Stimulated activated naive B cell treated with anti-CD40 and anti-IgM and Interleukin-4, amounts not matched to agents 10 μg/mL and 1 μg/mL and 100 μg/mL, for 72 hours (primary cell): ENCODE measurements at regions not wholly inside any gene's neighbourhood (a gene's known extent, or its start where the extent isn't known, plus 50 kb on each side); places are given as distances from the start of the nearest gene placed in this dataset.

ENCODE experiments used
- ATAC-seq, 2 donors: fragments of 150-1000 bp; cut with Tn5 transposase; replicated peaks; 2 replicates each; pipeline ENCODE4 v1.10.0; 2021; ENCODE audit warnings: moderate library complexity in 1 of 2
- DNase-seq: peaks from one replicate; pipeline ENCODE4 v3.0.0; 2021
- H3K27ac Mint-ChIP-seq: one replicate; pipeline ENCODE4 v1.8.0; 2022; ENCODE audit warnings: mild to moderate bottlenecking, mixed read lengths
- H3K27me3 Mint-ChIP-seq, 2 donors: one replicate each; pipeline ENCODE4 v1.8.0; 2022; ENCODE audit warnings: mixed read lengths in 2 of 2
- H3K36me3 Mint-ChIP-seq, 2 donors: one replicate each; pipeline ENCODE4 v1.8.0; 2022; ENCODE audit warnings: mixed read lengths in 2 of 2, mild to moderate bottlenecking in 1 of 2
- H3K4me1 Mint-ChIP-seq, 2 donors: one replicate each; pipeline ENCODE4 v1.8.0; 2022; ENCODE audit warnings: mixed read lengths in 2 of 2, mild to moderate bottlenecking in 1 of 2
- H3K4me3 Mint-ChIP-seq, 2 donors: one replicate each; pipeline ENCODE4 v1.8.0; 2022; ENCODE audit warnings: mild to moderate bottlenecking in 2 of 2, mixed read lengths in 2 of 2, moderate library complexity in 1 of 2
- H3K9me3 Mint-ChIP-seq, 2 donors: one replicate each; pipeline ENCODE4 v1.8.0; 2022; ENCODE audit warnings: mixed read lengths in 2 of 2, mild to moderate bottlenecking in 1 of 2

DNA sequence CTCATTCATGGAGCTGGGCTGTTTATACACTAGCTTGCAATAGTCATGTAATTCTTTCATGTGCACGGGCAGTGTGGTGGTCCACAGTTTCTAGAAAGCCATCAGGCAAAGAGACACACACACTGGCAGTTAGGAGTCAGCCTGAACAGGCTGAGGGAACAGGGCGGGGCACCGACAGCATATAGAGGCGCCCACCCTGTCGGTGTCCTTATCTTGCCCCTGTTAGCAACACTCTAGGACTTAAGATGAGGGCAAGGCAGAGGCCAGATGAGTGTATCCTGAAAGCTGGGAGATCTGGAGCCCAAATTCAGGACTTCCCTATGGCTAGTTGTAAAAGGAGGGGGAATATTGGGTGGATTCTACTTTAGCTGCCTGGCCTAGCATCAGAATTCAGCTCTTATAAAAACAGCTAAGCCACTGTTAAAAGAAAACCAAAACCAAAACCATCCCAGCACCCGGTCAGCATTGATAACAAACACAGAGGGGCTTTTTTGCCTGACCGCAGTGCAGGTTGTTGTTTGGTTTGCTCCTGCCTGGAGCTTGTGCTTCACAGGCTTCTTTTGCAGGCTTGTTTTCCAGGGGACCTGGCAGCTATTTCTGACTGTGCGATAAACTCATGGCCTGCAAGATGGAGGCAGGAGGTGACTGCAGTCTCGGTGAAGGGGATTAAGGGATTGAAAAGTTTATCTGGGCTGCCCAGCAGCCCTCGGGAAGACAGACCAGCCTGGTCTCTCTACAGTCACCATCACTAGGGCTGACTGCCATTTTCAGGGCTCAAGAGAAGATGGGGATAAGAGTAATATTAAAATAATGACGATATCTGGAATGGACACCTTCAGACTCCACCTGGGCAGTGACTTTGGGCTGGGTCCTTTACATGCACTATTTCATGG is 638.9 kb downstream of the MID1IP1 start:
- peaks cover 2 to 6% of the 10 kb centered on the region in 2 donors for H3K36me3 Mint-ChIP-seq
- ATAC-seq = peak; percentile 52 to 71

DNA sequence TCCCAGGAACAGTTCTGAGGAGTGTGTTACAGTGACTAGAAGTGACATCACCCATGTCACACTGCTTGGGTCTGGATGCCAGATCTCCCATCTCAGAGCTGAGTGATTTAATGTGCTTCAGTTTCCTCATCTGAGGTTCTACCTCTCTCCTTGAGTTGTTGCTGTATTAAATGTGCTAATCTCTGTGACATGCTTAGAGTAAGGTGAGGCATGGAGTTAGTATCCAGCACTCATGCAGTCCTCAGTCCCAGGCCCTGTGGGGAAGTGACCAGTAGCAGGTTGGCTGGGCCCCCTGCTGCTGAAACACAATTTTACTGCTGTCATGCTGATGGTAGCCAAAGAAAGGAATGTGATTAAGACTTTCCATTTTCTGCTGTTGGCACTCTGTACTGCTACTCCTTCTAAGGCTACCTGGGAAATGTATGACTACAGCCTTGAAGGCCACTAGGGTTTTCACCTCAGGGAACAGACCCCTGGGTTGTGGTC is 639.6 kb downstream of the MID1IP1 start:
- peak overlapping the region; percentile 96 for H3K27ac Mint-ChIP-seq

More for the DNA sequence above, 638.9 kb downstream of the MID1IP1 start:
- Mint-ChIP-seq H3K4me1 (peaks cover 30 to 73% of the 10 kb centered on the region in 2 donors), H3K27ac (peak overlapping the region; percentile 96), H3K27me3 (peaks cover 0 to 4% of the 10 kb centered on the region in 2 donors), H3K4me3 (peak overlapping the region; percentile 43 to 61), H3K9me3 (peaks cover 2 to 6% of the 10 kb centered on the region in 2 donors)
- no peak for DNase-seq

DNA sequence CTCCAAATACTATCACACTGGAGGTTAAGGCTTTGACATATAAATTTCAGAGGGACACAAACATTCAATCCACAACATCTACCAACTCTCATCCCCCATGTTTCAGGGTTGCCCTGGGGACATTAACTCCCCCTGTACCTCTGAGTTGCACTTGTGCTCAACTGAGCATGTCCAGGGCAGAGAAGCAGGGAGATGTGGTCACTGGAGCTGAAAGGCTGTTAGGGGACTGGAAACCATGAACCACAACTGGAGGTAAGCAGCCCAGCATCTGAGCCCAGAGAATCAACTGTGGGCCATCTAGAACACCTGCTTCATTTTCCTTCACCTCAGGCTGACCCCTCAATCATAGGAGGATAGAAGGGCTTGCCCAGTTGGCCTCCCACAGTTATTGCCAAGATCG is 641.1 kb downstream of the MID1IP1 start:
- Mint-ChIP-seq H3K36me3 (peaks cover 0 to 6% of the 10 kb centered on the region in 2 donors), H3K9me3 (peaks cover 0 to 6% of the 10 kb centered on the region in 2 donors), H3K27ac (peak overlapping the region; percentile 1), H3K4me3 (peak overlapping the region in 1 of 2 donors; percentile 26), H3K4me1 (peaks cover 25 to 70% of the 10 kb centered on the region in 2 donors), H3K27me3 (peaks cover 0 to 4% of the 10 kb centered on the region in 2 donors)
- peak; percentile 9 for DNase-seq
- ATAC-seq = peak; percentile 47

More for the DNA sequence above, 639.6 kb downstream of the MID1IP1 start:
- ATAC-seq (peak; percentile 57 to 59), DNase-seq (no peak)
- H3K27me3 Mint-ChIP-seq = peaks cover 0 to 4% of the 10 kb centered on the region in 2 donors
- H3K4me3 Mint-ChIP-seq = peak overlapping the region in 1 of 2 donors; percentile 5
- H3K9me3 Mint-ChIP-seq = peaks cover 2 to 6% of the 10 kb centered on the region in 2 donors
- H3K4me1 Mint-ChIP-seq = peaks cover 30 to 79% of the 10 kb centered on the region in 2 donors
- peaks cover 2 to 6% of the 10 kb centered on the region in 2 donors for H3K36me3 Mint-ChIP-seq

GRCh38 chrX:39443240-39443639 is 642.0 kb downstream of the MID1IP1 start:
- Mint-ChIP-seq H3K9me3 (peaks cover 0 to 6% of the 10 kb centered on the region in 2 donors), H3K36me3 (peaks cover 0 to 6% of the 10 kb centered on the region in 2 donors), H3K27me3 (peaks cover 0 to 4% of the 10 kb centered on the region in 2 donors), H3K4me3 (no peak overlapping the region), H3K27ac (no peak overlapping the region), H3K4me1 (peaks cover 25 to 68% of the 10 kb centered on the region in 2 donors)
- ATAC-seq (no peak), DNase-seq (no peak)

GRCh38 chrX:39445336-39445735 is 644.1 kb downstream of the MID1IP1 start:
- Mint-ChIP-seq H3K9me3 (peaks cover 2 to 6% of the 10 kb centered on the region in 2 donors), H3K27me3 (peaks cover 0 to 5% of the 10 kb centered on the region in 2 donors), H3K4me1 (peaks cover 14 to 59% of the 10 kb centered on the region in 2 donors), H3K27ac (no peak overlapping the region), H3K36me3 (peaks cover 0 to 6% of the 10 kb centered on the region in 2 donors), H3K4me3 (no peak overlapping the region)
- DNase-seq (no peak), ATAC-seq (no peak)

GRCh38 chrX:39449352-39449751 is 648.1 kb downstream of the MID1IP1 start:
- Mint-ChIP-seq H3K27me3 (peaks cover 0 to 18% of the 10 kb centered on the region in 2 donors), H3K36me3 (no peaks in the 10 kb centered on the region), H3K9me3 (peaks cover 2 to 8% of the 10 kb centered on the region in 2 donors), H3K27ac (no peak overlapping the region), H3K4me3 (no peak overlapping the region), H3K4me1 (peaks cover 8 to 29% of the 10 kb centered on the region in 2 donors)
- ATAC-seq = no peak
- DNase-seq = no peak

GRCh38 chrX:39450234-39450977 is 647.4 kb downstream of the BCOR start:
- Mint-ChIP-seq H3K4me3 (no peak overlapping the region), H3K27me3 (peaks cover 0 to 18% of the 10 kb centered on the region in 2 donors), H3K9me3 (peaks cover 2 to 8% of the 10 kb centered on the region in 2 donors), H3K4me1 (peaks cover 8 to 20% of the 10 kb centered on the region in 2 donors), H3K27ac (no peak overlapping the region), H3K36me3 (no peaks in the 10 kb centered on the region)
- ATAC-seq = no peak
- no peak for DNase-seq

GRCh38 chrX:39451046-39451445 is 646.7 kb downstream of the BCOR start:
- Mint-ChIP-seq H3K4me3 (no peak overlapping the region), H3K27me3 (peaks cover 0 to 18% of the 10 kb centered on the region in 2 donors), H3K9me3 (peaks cover 2 to 8% of the 10 kb centered on the region in 2 donors), H3K36me3 (no peaks in the 10 kb centered on the region), H3K27ac (no peak overlapping the region), H3K4me1 (peaks cover 8 to 17% of the 10 kb centered on the region in 2 donors)
- DNase-seq (no peak), ATAC-seq (no peak)

GRCh38 chrX:39452401-39452800 is 645.4 kb downstream of the BCOR start:
- Mint-ChIP-seq H3K27ac (no peak overlapping the region), H3K36me3 (no peaks in the 10 kb centered on the region), H3K4me3 (no peak overlapping the region), H3K27me3 (peaks cover 0 to 18% of the 10 kb centered on the region in 2 donors), H3K4me1 (peaks cover 8 to 17% of the 10 kb centered on the region in 2 donors), H3K9me3 (peaks cover 3 to 8% of the 10 kb centered on the region in 2 donors)
- no peak for DNase-seq
- ATAC-seq = no peak

DNA sequence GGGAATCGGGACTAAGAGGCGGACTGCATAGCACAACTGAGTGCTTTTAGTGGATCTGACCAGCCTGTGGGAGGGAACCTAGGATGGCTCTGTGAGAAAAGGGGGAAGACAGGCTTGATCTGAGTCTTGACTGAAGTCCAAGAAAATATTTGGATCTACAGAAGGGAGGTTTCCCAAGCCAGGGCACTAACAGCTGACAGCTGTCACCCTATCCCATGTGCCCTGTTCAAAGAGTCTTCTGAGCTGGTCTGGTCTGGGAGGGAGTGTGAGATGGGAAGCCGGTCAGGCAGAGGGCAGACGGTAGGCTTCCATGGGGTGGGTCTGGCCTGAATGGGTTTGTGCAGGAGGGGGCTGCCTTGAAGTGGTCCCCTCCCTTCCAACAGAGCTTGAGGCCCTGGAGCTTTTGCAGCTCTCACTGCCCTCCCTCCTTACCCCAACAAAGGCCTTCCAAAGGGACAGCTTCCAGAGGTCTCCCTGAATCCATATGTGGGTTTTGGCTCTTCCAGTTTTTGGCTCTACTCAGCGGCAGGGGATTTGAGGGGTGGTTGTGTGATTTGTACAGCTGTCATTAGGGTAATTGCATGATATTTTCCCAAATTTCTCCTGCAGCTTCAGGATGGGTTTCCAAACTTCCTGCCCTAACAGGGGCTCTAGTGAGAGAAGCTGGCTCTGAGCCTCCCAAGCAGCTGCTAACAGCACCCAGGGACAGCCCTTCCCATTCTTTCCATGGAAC is 643.7 kb downstream of the BCOR start:
- Mint-ChIP-seq H3K27me3 (peaks cover 0 to 13% of the 10 kb centered on the region in 2 donors), H3K27ac (no peak overlapping the region), H3K9me3 (peaks cover 2 to 8% of the 10 kb centered on the region in 2 donors), H3K36me3 (no peaks in the 10 kb centered on the region), H3K4me1 (peaks cover 8 to 11% of the 10 kb centered on the region in 2 donors), H3K4me3 (no peak overlapping the region)
- DNase-seq (no peak), ATAC-seq (no peak)

GRCh38 chrX:39456894-39457604 is 640.7 kb downstream of the BCOR start:
- Mint-ChIP-seq H3K4me3 (no peak overlapping the region), H3K4me1 (no peaks in the 10 kb centered on the region), H3K9me3 (peaks cover 2 to 3% of the 10 kb centered on the region in 2 donors), H3K36me3 (no peaks in the 10 kb centered on the region), H3K27ac (no peak overlapping the region), H3K27me3 (peaks cover 0 to 8% of the 10 kb centered on the region in 2 donors)
- no peak for ATAC-seq
- DNase-seq = no peak

- Mint-ChIP-seq H3K4me1 (no peaks in the 10 kb centered on the region), H3K4me3 (no peak overlapping the region), H3K9me3 (peaks cover 2% of the 10 kb centered on the region in 2 donors), H3K27ac (no peak overlapping the region), H3K36me3 (no peaks in the 10 kb centered on the region), H3K27me3 (peaks cover 0 to 6% of the 10 kb centered on the region in 2 donors)
- ATAC-seq = no peak
- DNase-seq = no peak
These were observed 639.0 kb downstream of the BCOR start for GRCh38 chrX:39458779-39459178.

DNA sequence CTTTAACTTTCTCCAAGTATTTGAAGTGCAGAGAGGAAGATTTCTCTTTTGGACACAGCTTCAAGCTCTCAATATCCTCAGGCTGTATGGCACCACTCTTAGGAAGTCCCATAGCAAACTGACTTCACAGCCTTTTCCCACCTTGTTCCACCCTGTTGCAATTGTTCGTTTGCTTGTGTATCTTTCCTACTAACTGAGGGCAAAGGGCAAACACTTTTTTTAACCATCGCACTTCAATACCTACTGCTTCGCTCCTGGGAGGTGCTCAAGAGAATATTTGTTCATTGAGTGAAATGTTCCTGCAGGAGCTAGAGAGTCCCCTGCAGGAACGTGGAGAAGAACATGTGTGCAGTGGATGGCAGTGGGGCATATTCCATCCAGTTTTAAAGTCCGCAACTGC is 638.6 kb downstream of the BCOR start:
- peaks cover 0 to 1% of the 10 kb centered on the region in 2 donors for H3K27me3 Mint-ChIP-seq
- H3K27ac Mint-ChIP-seq = no peak overlapping the region
- no peaks in the 10 kb centered on the region for H3K4me1 Mint-ChIP-seq
- no peak for DNase-seq
- peaks cover 0 to 2% of the 10 kb centered on the region in 2 donors for H3K9me3 Mint-ChIP-seq
- no peaks in the 10 kb centered on the region for H3K36me3 Mint-ChIP-seq
- ATAC-seq = no peak
- no peak overlapping the region for H3K4me3 Mint-ChIP-seq
